Stimulated activated CD4-positive, alpha-beta T cell treated with anti-CD3 and anti-CD28 coated beads, TNF-alpha, amount 100 ng/mL, for 1 hour (primary cell): ENCODE measurements at regions not wholly inside any gene's neighbourhood (a gene's known extent, or its start where the extent isn't known, plus 50 kb on each side); places are given as distances from the start of the nearest gene placed in this dataset.

ENCODE experiments used
- DNase-seq, 3 donors: peaks; one replicate each; pipeline ENCODE4 v3.0.0-alpha.2; 2020; ENCODE audit warnings: low read depth in 3 of 3, low spot score in 1 of 3

- no peak for DNase-seq
These were observed 290.8 kb upstream of the PRDM1 start for GRCh38 chr6:105795366-105795765.

- DNase-seq: no peak
These were observed 291.3 kb upstream of the PRDM1 start for GRCh38 chr6:105794870-105795269.

- no peak for DNase-seq
These were observed 291.9 kb upstream of the PRDM1 start for GRCh38 chr6:105794239-105794638.

GRCh38 chr6:105793130-105793529 is 293.0 kb upstream of the PRDM1 start:
- no peak for DNase-seq

GRCh38 chr6:105791583-105792318 is 294.4 kb upstream of the PRDM1 start:
- no peak for DNase-seq

- DNase-seq: no peak
These were observed 295.0 kb upstream of the PRDM1 start for GRCh38 chr6:105791179-105791578.

GRCh38 chr6:105790635-105791034 is 295.5 kb upstream of the PRDM1 start:
- no peak for DNase-seq

GRCh38 chr6:105789935-105790334 is 296.2 kb upstream of the PRDM1 start:
- DNase-seq: no peak

GRCh38 chr6:105787747-105788146 is 298.4 kb upstream of the PRDM1 start:
- DNase-seq: no peak

- no peak for DNase-seq
These were observed 299.1 kb upstream of the PRDM1 start for GRCh38 chr6:105786890-105787655.

GRCh38 chr6:105786449-105786848 is 299.7 kb upstream of the PRDM1 start:
- no peak for DNase-seq

GRCh38 chr6:105785066-105785811 is 300.9 kb upstream of the PRDM1 start:
- DNase-seq: no peak

GRCh38 chr6:105784179-105784578 is 302.0 kb upstream of the PRDM1 start:
- no peak for DNase-seq

- DNase-seq: no peak
These were observed 302.7 kb upstream of the PRDM1 start for GRCh38 chr6:105783333-105783935.

GRCh38 chr6:105781915-105782314 is 304.2 kb upstream of the PRDM1 start:
- no peak for DNase-seq

- DNase-seq: peak in 1 of 3 donors; percentile 58
These were observed 304.9 kb upstream of the PRDM1 start for GRCh38 chr6:105781248-105781647.

GRCh38 chr6:105780146-105780860 is 305.8 kb upstream of the PRDM1 start:
- no peak for DNase-seq

GRCh38 chr6:105779110-105779509 is 307.0 kb upstream of the PRDM1 start:
- no peak for DNase-seq

- no peak for DNase-seq
These were observed 311.0 kb upstream of the PRDM1 start for GRCh38 chr6:105775095-105775494.

GRCh38 chr6:105774247-105774646 is 311.9 kb upstream of the PRDM1 start:
- no peak for DNase-seq
